IPS DF 19.7 (cell line): ENCODE measurements at regions not wholly inside any gene's neighbourhood (a gene's known extent, or its start where the extent isn't known, plus 50 kb on each side); places are given as distances from the start of the nearest gene placed in this dataset.
A peak's percentile ranks its signal among the peaks of the same experiment; 100 is the strongest.

Source experiments
- DNase-seq: peaks from one replicate; pipeline ENCODE4 v3.0.0-alpha.2; 2013; ENCODE audit warnings: low read depth, low spot score

DNA sequence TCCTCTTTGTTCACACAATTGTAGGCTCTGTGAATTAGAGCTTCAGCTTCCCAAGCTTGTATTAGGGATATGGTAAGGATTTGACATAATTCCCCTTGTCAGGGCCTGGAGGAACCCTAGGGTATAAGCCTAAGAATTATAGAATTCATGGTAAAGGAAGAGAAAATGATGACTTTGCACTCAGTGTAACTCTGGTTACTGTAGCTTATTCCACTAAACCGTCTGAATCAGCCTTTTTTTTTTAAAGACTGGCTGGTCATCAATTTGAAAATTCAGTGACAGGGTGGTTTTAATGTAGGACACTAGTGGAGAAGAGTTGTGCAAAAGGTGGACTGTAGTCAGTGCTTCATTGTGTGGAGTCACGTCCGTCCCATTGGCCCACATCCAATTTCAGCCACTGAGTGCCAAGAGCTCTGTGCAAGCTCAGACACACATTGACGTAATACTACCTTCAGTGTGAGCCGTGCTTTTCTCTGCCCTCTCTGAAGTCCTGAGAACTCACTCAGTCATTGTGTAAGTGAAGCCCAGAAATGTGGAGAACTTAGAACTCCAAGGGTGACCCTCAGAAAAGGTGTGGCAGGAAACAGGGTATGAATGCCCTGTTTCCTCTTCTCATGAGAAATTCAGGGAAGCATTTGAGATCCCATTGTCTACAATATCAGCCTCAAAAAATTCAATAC is 449.8 kb downstream of the C4orf33 start:
- DNase-seq: no peak

DNA sequence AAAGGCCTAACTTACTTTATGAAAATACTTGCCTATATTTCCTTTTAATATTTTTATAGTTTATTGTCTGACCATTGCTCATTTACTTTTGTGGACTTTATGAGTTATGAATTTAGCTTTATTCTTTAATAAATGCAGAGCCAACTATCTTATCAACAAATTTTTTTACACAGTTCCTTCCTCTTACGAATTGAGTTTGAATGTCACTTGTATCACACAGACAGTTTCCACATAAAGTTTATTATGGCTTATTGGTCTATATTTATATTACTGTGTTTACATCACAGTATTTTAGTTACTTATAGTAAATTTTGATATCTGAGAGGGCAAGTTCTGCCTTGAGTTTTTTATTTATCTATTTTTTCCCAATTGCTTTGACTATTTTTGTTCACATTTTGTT is 450.6 kb downstream of the C4orf33 start:
- DNase-seq: no peak

DNA sequence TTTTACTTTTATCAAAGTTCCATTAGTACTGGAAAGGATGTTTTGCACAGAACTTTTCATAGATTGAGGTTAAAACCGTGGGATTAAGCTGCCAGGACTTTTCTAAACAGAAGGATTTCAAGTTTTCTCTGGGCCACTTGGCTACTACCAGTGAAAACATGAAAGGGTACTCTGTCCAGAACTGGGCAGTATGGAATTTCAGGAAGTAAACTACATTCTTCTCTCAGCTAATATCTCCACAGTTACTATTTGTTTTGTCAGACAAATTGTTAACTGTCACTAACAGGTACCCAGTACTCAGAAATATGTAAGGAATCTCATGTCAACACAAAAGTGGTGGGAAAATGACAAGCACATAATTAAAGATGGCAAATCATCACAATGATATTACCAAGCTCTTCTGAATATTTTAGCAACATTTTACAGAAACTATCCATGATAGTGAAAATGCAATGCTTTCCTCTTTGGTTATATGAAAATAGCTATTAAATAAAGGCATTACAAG is 454.4 kb downstream of the C4orf33 start:
- no peak for DNase-seq

DNA sequence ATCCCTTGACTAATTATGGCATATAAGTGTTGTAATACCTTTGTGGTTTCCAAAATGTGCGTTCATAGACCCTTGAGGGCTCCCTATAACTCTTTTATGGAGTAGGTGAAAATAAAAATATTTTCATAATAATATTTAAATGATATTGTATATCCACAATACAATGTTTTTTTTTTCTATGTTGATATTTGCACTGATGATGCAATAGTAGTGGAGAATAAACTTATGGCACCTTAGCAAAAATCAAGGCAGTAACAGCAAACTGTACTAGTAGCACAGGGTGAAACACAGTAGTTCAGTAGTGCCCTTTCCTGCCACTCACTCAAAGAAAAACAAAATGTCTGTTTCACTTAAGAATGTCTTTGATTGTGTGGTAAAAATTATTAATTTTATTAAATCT is 465.3 kb downstream of the C4orf33 start:
- DNase-seq: no peak

DNA sequence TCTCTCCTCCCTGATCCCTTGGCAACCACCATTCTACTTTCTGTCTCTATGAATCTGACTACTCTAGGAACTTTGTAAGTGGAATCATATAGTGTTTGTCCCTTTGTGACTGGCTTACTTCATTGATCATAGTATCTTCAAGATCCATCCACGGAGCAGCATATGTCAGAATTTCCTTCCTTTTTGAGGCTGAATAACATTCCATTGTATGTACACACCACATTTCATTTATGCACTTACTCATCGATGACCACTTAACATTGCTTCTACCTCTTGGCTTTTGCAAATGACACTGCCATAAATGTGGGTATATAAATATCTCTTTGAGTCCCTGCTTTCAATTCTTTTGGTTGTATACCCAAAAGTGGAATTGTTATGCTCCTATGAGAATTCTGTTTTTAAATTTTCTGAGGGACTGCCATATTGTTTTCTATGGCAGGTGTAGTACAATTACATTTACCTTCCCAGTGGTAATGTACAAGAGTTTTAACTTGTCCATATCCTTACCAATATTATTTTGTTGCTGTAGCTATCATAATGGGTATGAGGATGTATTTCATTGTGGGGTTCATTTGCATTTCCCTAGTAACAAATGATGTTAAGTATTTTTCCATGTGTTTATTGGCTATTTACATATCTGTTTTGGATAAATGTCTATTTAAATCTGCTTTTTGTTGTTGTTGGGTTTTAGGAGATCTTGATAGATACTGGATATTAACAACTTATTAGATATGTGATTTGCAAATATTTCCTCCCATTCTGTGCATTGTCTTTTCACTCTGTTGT is 466.1 kb downstream of the C4orf33 start:
- DNase-seq: no peak

DNA sequence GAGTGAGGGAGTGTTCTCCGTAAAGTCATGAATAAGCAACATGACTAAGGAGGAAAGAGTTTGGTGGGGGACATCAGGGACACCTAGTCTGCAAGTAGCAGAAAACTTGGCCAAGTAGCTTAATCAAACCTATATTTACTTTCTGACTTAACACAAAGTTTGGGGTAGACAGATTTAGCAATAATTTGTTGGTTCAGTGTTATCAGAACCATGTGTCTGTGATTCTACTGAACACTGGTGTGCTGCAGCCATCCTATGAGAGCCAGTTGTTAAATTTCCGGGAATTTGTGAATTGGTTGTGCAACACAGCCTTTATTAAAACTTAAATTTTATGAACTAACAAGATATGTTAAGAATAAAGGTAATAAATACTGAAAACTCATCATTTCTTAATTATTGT is 469.3 kb downstream of the C4orf33 start:
- DNase-seq: no peak

DNA sequence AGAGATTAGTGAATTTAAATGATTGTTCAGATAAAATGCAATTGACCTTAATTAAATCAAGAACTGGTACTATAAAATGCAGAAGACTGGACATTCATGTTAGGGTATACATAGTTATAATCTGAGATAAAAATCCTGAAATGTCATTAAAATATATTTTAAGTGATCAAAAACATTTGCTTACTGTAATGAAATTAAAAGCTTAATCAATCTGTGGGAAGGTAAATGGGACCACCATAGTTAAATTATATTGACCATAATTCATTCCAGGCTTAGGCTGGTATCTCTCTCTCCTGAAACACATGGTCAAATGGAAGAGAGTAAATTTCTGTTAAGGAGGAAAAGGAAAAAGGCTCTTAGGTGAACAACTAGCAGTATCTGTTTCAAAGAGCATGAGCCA is 474.4 kb downstream of the C4orf33 start:
- no peak for DNase-seq

DNA sequence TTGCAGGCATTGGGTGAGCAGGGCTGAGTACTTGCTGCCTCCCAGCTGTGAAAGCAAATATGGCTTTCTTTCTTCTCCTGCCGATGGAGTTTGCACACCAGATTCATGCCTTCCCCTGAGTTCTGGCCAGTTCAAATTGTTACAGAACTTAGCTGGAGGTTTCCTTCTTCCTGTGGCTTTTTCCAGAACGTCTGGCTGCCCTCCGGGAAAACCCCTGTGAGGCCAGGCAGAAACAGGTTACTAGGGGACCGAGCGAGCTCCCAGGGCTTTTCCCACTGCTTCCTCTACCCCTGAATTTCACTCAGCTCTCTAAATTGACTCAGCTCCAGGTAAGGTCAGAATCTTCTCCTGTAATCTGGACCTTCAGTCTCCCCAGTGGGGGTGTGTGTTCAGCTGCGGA is 482.4 kb downstream of the C4orf33 start:
- no peak for DNase-seq

DNA sequence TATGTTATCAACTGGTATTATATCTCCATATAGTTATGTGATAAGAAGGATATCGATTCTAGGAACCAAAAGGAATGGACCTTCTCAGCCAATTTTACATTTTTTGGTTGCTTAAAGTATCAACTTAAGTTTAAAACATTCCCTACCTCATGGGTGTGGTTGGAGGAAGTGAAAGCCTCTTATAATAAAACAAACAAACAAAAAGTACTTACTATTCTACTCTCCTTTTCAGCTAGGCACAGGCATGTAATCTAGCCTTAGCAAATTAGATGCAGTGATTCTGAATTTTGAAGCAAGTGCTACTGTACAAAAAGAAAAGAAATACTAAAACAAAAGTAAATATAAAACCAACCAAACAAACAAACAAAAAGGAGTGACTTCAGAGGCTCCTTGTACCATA is 485.4 kb downstream of the C4orf33 start:
- DNase-seq: no peak

DNA sequence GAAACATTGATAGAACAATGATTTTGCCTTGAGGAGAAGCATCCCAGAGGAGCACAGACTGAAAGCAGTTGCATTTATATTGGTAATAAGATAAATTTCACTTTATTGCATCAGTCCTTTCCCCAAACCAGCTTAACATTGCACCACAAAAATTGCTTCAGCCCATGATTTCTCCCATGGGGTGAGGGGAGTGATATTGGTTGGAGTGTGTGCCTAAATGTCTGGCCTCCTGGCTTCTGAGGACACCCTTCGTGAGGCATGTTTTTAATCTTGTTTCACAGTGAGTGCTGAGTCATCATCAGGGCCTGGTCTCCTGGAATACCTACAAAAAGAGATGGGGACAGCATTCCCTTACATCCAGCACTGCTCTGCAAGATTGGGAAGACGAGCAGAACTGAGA is 487.9 kb downstream of the C4orf33 start:
- no peak for DNase-seq

DNA sequence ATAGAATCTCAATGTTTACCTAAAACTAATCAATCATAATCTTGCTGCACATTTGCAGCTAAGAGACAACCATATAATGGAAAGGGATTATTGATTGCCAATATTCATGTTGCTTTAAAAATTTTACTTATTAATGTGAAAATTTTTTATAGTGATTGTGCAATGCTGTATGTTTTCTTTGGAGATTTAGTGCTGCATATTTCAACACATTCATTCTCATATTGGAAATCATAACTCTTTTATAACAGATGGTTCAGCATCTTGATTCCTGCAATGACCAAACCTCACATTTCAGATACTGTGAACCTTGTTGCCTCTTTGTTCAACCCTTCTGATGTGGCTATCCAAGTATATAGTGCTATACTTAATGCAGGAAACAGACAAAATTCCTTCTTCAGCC is 502.6 kb downstream of the C4orf33 start:
- no peak for DNase-seq

DNA sequence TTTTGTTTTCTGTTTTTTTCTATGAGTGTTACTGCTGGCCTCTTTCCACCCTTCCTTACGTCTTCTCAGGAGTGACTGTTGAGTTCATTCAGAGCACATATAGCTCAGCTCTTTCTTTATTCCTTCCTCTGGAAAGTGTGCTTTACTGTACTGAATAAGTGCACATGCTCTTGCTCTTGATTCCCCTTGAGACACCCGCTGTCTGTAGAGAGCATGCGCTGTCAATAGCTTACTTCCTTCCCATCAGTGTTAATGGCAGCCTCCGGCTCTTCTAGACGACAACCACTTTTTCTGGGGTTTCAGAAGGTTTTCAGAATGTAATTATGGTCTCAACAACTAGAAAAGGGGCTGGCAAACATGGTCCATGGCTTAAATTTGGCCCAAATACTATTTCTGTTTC is 504.9 kb downstream of the C4orf33 start:
- DNase-seq: no peak

DNA sequence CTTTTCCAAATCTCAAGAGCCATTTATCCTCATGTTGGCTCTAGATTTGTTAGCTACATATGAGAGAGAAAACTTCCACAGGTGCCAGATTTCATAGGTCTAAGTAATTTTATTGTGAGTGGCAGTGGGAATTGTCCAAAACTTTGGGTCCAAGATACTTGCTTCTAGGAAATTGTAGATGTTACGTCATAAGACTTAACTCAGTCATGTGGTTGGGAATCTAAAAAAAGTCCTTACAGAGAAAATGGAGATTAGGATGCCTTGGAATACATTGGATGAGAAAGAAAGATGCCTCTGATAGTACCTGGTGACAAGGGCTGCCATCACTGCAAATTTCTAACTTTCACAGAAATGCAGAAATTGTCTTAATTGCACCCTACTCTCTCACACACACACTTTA is 506.5 kb downstream of the C4orf33 start:
- no peak for DNase-seq

DNA sequence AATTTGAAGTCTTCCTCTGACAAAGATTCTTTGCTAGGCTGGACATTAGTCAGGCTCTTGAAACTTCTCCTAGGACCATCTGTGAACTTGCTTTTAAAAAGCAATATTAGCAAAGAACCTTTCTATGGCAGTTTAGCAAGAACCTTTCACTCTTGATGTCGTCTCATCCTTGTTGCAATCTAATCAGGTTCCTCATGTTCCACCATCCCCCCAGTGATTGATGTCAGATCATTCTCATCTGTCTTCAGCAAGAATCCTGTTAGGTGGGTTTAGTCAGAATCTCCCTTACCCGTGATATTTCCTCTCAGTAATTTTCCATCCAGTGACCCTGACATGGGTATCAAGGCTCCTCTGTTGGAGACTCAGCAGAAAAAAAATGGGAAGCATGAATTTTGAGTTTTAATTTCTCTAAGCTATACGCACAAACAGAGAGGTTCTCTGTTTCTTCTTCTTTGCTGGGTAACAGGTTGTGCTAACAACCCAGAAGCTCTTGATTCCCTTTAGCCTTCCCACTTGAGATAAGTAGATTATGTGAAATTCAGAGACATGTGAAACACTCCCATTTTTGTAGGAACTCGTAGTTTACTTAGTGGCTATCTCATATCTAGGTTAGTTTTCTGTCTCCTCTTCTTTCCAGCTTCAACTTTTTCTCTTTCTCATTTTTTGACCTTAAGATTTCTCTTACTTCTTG is 507.4 kb downstream of the C4orf33 start:
- DNase-seq: no peak

DNA sequence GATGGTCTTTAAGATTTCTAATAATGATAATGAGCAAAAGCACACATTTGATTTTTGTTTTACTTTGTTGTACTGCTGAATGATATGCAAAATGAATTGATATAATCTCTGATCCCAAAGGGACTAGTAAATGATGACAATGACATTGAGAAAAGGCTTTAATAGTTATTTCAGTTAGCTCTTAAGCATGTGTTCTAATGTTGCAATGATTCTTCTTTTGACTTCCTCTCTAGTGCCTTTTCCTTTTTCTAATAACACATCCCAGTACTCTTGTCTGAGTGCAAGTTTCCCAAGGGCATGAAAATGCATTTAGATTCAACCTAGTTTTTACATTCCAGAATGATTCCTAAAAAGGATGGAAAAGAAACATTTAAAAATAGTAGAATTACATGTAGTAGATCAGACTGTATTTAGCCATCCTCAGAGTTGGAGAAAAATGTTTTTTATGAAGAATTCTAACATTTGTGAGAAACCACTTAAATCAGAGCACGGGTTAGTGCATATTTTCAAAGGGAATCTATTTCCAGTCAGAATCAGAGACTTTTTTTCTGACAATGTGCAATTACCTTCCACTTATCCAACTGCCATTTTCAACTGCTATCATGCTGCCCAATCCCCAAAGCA is 508.8 kb downstream of the C4orf33 start:
- no peak for DNase-seq

DNA sequence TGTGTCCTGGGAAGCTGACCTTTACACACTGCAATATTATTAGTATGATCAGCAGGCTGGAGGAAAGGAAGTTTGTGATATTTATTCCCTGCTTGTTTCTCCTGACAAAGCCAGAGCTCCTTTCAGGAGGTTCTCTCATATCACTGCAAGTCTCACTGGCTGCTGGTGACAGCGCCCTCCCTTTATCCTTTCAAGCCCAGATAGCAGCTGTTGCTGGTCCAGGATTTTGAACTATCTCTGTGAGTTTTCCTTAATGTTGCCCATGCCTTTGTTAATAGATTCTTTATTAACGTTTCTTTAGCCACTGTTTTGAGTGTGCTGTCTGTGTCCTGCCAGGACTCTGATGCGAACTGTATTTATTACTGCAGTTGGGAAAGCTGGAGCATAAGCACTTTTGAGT is 518.7 kb downstream of the C4orf33 start:
- no peak for DNase-seq

DNA sequence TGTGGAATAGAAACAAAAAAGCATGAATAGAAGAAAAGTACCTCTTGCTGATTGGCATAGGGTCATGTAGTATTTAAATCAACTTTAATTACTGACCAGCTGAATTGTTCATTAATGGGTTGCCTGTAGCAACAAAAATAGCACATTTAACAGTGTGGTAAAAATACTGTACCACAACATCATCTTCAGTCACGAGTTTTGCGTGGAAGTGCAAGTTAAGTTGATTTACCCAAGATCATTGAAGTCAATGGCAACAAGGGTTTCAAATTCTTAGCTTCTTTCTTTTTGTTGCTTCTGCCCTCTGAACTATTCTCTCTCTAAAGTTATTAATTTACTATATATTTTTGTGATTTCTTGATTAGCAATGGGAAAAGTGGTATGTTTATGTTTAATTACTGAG is 526.6 kb downstream of the C4orf33 start:
- no peak for DNase-seq

DNA sequence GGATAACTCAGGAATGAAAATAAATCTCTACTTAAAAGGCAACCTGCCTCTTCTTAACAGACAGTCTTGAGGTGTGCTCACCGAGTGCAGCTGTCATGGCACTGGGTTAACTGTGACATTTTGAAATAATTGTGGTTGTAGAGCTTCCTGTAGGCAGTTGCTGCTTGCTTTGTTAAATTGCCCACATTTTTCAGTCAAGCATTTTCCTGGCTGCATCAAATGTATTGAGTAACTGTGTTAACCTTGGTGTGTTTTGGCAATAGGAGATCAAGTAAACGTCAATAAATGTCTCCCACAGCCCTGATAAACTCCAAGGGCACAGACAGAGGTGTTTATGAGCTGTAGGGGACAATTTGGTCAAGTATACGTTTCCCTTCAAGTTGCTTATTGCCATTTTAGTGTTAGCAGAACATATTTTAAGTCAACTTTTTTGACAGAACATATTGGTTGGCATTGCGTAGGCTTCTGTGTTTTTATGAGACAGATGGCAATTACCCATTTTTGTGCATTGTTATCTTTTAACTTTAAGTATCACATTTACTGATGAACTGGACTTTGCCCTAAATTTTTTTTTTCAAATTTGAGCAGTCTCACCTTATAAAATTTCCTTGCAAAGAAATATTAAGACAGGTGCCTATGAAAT is 527.4 kb downstream of the C4orf33 start:
- DNase-seq: no peak

DNA sequence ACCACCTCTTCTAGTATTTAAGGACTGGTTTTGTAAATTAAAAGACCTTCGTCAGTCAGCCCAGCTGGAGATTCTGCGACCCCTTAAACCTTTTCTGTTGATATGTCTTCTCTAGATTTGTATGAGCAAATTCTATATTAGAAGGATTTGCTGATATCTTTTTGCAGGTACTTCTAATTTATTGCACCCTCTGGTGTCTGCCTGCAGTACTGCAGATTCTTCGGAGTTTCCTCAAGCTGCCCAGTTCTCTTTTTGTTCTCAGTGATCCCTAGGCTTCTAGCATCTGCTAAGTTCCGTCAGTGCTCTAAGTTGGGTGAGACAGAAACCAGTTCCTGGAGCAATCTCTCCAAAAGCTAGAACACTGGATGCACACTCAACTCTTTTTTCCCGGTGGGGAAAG is 545.2 kb downstream of the C4orf33 start:
- peak; percentile 33 for DNase-seq

DNA sequence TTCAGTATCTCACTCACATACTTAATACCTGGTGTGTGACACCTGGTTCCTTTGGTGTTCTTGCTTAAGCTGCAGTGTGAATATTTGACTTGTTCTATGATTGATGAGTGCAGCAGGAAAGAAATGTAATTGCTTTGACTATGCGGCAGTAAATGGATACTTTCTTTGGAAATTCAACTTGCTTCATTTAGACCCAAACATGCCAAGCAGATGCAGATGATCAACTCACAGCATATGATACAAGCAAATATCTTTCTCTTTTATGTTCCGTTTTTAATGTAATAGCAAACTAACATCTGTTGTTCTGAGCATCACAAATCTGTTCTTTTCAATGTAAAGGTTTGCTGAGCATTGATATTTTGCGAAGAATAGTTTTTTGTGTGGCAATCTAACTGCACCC is 549.5 kb downstream of the C4orf33 start:
- no peak for DNase-seq

DNA sequence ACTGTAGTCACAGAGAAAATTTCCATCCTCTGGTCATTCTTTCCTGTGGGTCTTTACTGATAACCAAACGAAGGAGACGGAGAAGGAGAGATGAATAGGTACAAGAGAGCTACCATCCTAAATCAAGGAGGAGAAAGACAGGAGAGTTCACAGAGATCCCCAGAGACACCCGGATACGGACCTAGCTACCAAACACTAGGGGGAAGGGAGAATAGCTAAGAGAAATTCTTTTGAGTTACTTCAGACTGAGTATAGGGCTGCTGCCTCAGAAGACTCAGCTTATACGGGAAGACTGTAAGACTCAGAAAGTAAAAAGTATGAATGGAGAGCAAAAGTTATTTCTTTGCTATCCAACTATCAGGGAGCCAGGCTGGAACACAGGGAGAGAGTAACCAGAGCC is 572.1 kb downstream of the C4orf33 start:
- no peak for DNase-seq

DNA sequence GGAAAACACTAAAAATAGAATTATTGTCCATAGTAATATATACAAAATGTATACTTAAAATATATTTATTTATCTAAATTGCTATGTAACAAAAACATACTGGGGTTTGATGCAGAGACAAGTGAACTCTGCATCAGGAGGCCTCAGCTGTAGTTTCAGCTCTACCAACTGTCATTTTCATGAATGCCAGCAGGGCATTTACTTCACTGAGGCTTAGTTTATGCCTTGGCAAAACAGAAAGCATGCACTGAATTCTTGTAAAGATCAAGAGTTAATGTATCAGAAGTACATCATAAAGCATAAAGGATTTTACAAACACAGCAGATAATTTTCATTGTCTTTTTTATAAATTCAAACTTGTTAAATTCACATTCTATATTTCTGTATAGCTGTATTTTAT is 577.0 kb downstream of the C4orf33 start:
- no peak for DNase-seq
